SK-N-MC (cell line): ENCODE measurements at regions not wholly inside any gene's neighbourhood (a gene's known extent, or its start where the extent isn't known, plus 50 kb on each side); places are given as distances from the start of the nearest gene placed in this dataset.

Source experiments
- EZH2 ChIP-seq: fragments of 200-600 bp; sonication (generic); IDR thresholded peaks from one replicate; pipeline ENCODE4 v1.6.1; 2017; ENCODE audit warnings: antibody characterized with exemption
- FOXP2 ChIP-seq: optimal IDR thresholded peaks from 2 replicates; pipeline ENCODE3; 2011; ENCODE audit warnings: mild to moderate bottlenecking, moderate library complexity; ENCODE audit not compliant: insufficient read depth; ENCODE audit errors: extremely low read length, control extremely low read depth
- POLR2AphosphoS5 ChIP-seq: IDR thresholded peaks from 2 replicates; pipeline ENCODE4 v1.6.1; 2012; ENCODE audit warnings: mild to moderate bottlenecking, low read depth, low read length, borderline replicate concordance

- TF ChIP-seq POLR2AphosphoS5 (no peak), EZH2 (no peak), FOXP2 (no peak)
These were observed 125.2 kb upstream of the HDAC4 start for GRCh38 chr2:239526038-239526437.
